Neural progenitor cell (in vitro differentiated cells): ENCODE measurements at regions not wholly inside any gene's neighbourhood (a gene's known extent, or its start where the extent isn't known, plus 50 kb on each side); places are given as distances from the start of the nearest gene placed in this dataset.

Experiments used
- CTCF ChIP-seq: fragments of 200-600 bp; sonication (generic); IDR thresholded peaks from 2 replicates; pipeline ENCODE4 v1.5.1; 2017; ENCODE audit warnings: antibody characterized with exemption, mild to moderate bottlenecking
- EZH2 ChIP-seq: fragments of 200-600 bp; sonication (generic); IDR thresholded peaks from 2 replicates; pipeline ENCODE4 v1.6.1; 2017; ENCODE audit warnings: antibody characterized with exemption, mild to moderate bottlenecking, moderate library complexity
- EZH2phosphoT487 ChIP-seq: fragments of 200-600 bp; sonication (generic); IDR thresholded peaks from 2 replicates; pipeline ENCODE4 v1.6.1; 2017; ENCODE audit warnings: antibody characterized with exemption

GRCh38 chr5:97923496-97923895 lies 740.4 kb upstream of the RIOK2 start:
- TF ChIP-seq EZH2 (no peak), CTCF (no peak), EZH2phosphoT487 (no peak)
